Activated CD4-positive, alpha-beta memory T cell treated with anti-CD3 and anti-CD28 coated beads for 36 hours (primary cell): ENCODE measurements at regions not wholly inside any gene's neighbourhood (a gene's known extent, or its start where the extent isn't known, plus 50 kb on each side); places are given as distances from the start of the nearest gene placed in this dataset.

Source experiments
- CTCF ChIA-PET: fragments of 350-600 bp; sonication (Branson Sonifier 250); formaldehyde crosslinking; loops from one replicate; lab custom pipeline; 2021; ENCODE audit warnings: antibody characterized with exemption, inconsistent platforms; lab: Charles Lee
- POLR2A ChIA-PET: fragments of 350-600 bp; sonication (Branson Sonifier 250); formaldehyde crosslinking; loops from one replicate; lab custom pipeline; 2021; ENCODE audit warnings: antibody characterized with exemption; lab: Charles Lee
- DNase-seq: peaks from one replicate; pipeline ENCODE4 v3.0.0-alpha.2; 2020
- H3K27ac Mint-ChIP-seq: one replicate; pipeline ENCODE4 v1.8.0; 2021; ENCODE audit warnings: mixed read lengths
- H3K27me3 Mint-ChIP-seq: one replicate; pipeline ENCODE4 v1.8.0; 2021; ENCODE audit warnings: mixed read lengths
- H3K36me3 Mint-ChIP-seq: one replicate; pipeline ENCODE4 v1.8.0; 2021; ENCODE audit warnings: mixed read lengths
- H3K4me1 Mint-ChIP-seq: one replicate; pipeline ENCODE4 v1.8.0; 2021; ENCODE audit warnings: low read depth, mixed read lengths
- H3K4me3 Mint-ChIP-seq: one replicate; pipeline ENCODE4 v1.8.0; 2021; ENCODE audit warnings: mild to moderate bottlenecking, mixed read lengths
- H3K9me3 Mint-ChIP-seq: one replicate; pipeline ENCODE4 v1.8.0; 2021; ENCODE audit warnings: mixed read lengths
- intact Hi-C: fragments of 100-400 bp; cut with micrococcal nuclease; formaldehyde crosslinking; loops from one replicate; pipeline ENCODE4 v1.15.1; 2023

DNA sequence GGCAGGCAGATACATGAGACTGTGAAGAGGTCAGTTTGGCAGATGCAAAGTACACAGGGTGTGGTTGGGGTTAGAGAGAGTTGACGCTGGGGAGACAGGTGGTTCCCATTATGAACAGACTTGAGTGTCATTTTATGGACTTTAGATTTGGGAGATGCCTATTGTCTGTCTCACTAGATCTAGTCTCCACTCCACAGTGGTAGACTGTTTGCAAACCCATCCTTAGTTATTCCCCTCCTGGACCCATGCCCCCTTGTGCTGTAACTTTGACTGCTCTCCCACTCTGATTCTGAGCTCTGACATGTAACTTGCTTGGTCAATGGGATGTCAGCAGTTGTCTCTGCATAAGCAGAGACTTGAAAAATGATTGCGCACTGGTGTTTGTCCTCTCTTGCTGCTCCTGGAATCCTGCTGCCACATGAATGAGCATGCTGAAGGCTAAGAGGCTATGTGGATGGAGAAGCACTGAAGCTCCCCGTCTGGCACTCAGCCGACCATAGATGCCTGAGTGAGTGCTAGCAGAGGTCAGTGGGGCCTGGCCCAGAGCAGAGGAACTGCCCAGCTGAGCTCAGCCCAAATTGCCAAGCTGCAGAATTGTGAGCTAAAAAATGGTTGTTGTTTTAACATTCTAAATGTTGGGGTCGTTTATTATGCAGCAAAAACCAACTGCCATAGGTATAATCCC is 88.2 kb downstream of the FAM43A start:
- DNase-seq, result no peak
- CTCF ChIA-PET, result no interaction called here
- Mint-ChIP-seq H3K4me3 (no peak overlapping the region), H3K9me3 (no peaks in the 10 kb centered on the region), H3K27me3 (peaks cover 13% of the 10 kb centered on the region), H3K4me1 (peaks cover 5% of the 10 kb centered on the region), H3K36me3 (no peaks in the 10 kb centered on the region), H3K27ac (no peak overlapping the region)
- intact Hi-C loops, result no loop called here
- POLR2A ChIA-PET, result no interaction called here

DNA sequence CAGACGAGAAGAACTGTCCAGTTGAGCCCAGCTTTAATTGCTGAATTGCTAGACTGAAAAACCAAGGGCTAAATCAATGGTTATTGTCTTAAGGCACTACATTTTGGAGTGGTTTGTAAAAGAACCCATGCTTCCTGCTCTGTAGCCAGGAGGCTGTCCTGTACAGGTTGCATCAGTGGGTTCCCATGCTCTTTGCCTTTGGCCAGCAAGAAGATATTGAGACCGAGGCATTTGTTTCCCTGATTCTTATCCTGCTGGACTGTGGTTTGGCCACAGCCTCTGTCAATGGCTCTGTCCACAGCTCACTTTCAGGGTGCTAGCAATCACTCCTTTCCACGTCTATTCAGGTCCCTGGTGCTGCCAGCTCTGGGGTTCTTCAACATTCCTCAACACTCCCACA is 89.6 kb downstream of the FAM43A start:
- no peaks in the 10 kb centered on the region for H3K4me1 Mint-ChIP-seq
- intact Hi-C loops, result no loop called here
- H3K27me3 Mint-ChIP-seq, result peaks cover 22% of the 10 kb centered on the region
- CTCF ChIA-PET, result interaction anchor here (1.1 kb wide), 1 partner anchor 87 kb away, joined by 3 read pairs; no protein-coding TSS in a partner anchor
- no peak overlapping the region for H3K27ac Mint-ChIP-seq
- H3K4me3 Mint-ChIP-seq, result no peak overlapping the region
- H3K9me3 Mint-ChIP-seq, result no peaks in the 10 kb centered on the region
- POLR2A ChIA-PET, result no interaction called here
- no peaks in the 10 kb centered on the region for H3K36me3 Mint-ChIP-seq
- no peak for DNase-seq

DNA sequence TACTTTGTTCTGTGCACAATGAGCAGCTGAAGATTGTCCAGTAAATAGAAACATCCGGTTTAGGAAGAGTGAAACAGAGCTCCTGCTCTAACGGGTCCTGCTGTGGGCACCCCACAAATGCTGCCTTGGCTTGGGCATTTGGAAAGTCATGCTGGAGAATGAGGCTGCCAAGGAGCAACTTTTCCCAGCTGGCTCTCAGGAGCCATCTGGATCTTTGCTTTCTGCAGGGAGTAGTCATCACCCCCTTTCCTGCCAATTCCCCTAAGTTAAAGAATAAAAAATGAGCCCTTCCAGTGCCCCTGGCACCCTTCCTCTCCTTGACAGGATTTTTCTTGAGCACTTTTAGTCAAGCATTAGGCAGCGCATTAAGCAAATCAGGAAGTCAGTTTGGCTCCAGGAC is 90.0 kb downstream of the FAM43A start:
- Mint-ChIP-seq H3K9me3 (no peaks in the 10 kb centered on the region), H3K4me3 (no peak overlapping the region), H3K27me3 (peaks cover 22% of the 10 kb centered on the region), H3K4me1 (no peaks in the 10 kb centered on the region), H3K36me3 (no peaks in the 10 kb centered on the region), H3K27ac (no peak overlapping the region)
- DNase-seq, result no peak
- intact Hi-C loops, result no loop called here
- POLR2A ChIA-PET, result no interaction called here
- CTCF ChIA-PET, result interaction anchor here (1.1 kb wide), 1 partner anchor 88 kb away, joined by 3 read pairs; no protein-coding TSS in a partner anchor

- ChIA-PET CTCF (no interaction called here), POLR2A (no interaction called here)
- Mint-ChIP-seq H3K4me1 (no peaks in the 10 kb centered on the region), H3K27ac (no peak overlapping the region), H3K36me3 (no peaks in the 10 kb centered on the region), H3K9me3 (no peaks in the 10 kb centered on the region), H3K4me3 (no peak overlapping the region), H3K27me3 (peaks cover 26% of the 10 kb centered on the region)
- no peak for DNase-seq
- intact Hi-C loops, result no loop called here
Measured at GRCh38 chr3:194777729-194778128, 92.0 kb downstream of the FAM43A start.

- H3K4me3 Mint-ChIP-seq, result no peak overlapping the region
- DNase-seq, result no peak
- H3K36me3 Mint-ChIP-seq, result no peaks in the 10 kb centered on the region
- H3K27ac Mint-ChIP-seq, result no peak overlapping the region
- CTCF ChIA-PET, result interaction anchor here (1.0 kb wide), 2 partner anchors 14 to 92 kb away, joined by 3 read pairs; no protein-coding TSS in a partner anchor
- no peaks in the 10 kb centered on the region for H3K9me3 Mint-ChIP-seq
- H3K4me1 Mint-ChIP-seq, result no peaks in the 10 kb centered on the region
- intact Hi-C loops, result no loop called here
- peaks cover 26% of the 10 kb centered on the region for H3K27me3 Mint-ChIP-seq
- POLR2A ChIA-PET, result no interaction called here
Measured at GRCh38 chr3:194779729-194780224, 94.1 kb downstream of the FAM43A start.

DNA sequence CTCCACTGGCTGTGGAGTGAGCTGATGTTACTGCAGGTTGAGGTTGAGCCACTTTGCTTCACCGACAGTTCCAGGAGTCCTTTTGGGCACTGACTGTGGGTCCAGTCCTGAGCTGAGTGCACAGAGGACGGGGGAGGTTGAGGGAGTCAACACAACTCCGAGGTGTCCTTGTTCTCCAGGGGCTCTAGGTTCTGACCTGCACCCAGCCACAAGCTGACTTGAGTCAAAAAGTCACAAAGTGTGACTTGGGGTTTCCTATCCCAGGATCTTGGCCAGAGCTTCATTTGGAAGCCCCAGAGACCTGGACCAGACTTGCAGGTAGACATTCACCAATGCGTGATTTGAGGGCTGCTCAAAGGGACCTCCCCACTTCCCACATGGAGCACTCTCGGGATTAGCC is 95.0 kb downstream of the FAM43A start:
- H3K9me3 Mint-ChIP-seq, result no peaks in the 10 kb centered on the region
- no peak overlapping the region for H3K27ac Mint-ChIP-seq
- no peak overlapping the region for H3K4me3 Mint-ChIP-seq
- no peaks in the 10 kb centered on the region for H3K36me3 Mint-ChIP-seq
- H3K27me3 Mint-ChIP-seq, result peaks cover 23% of the 10 kb centered on the region
- POLR2A ChIA-PET, result no interaction called here
- CTCF ChIA-PET, result interaction anchor here (0.7 kb wide), 1 partner anchor 30 kb away, joined by 3 read pairs; no protein-coding TSS in a partner anchor
- H3K4me1 Mint-ChIP-seq, result no peaks in the 10 kb centered on the region
- no peak for DNase-seq
- intact Hi-C loops, result no loop called here

GRCh38 chr3:194781617-194782016 is 95.9 kb downstream of the FAM43A start:
- H3K9me3 Mint-ChIP-seq, result no peaks in the 10 kb centered on the region
- ChIA-PET CTCF (no interaction called here), POLR2A (no interaction called here)
- H3K27me3 Mint-ChIP-seq, result peaks cover 19% of the 10 kb centered on the region
- no peak for DNase-seq
- intact Hi-C loops, result no loop called here
- no peaks in the 10 kb centered on the region for H3K4me1 Mint-ChIP-seq
- no peak overlapping the region for H3K27ac Mint-ChIP-seq
- no peak overlapping the region for H3K4me3 Mint-ChIP-seq
- H3K36me3 Mint-ChIP-seq, result no peaks in the 10 kb centered on the region

GRCh38 chr3:194782698-194783404 is 97.2 kb downstream of the FAM43A start:
- Mint-ChIP-seq H3K27me3 (peaks cover 15% of the 10 kb centered on the region), H3K4me1 (no peaks in the 10 kb centered on the region), H3K9me3 (no peaks in the 10 kb centered on the region), H3K36me3 (no peaks in the 10 kb centered on the region), H3K4me3 (no peak overlapping the region), H3K27ac (no peak overlapping the region)
- CTCF ChIA-PET, result no interaction called here
- DNase-seq, result no peak
- intact Hi-C loops, result no loop called here
- POLR2A ChIA-PET, result no interaction called here

GRCh38 chr3:194784361-194784760 is 98.7 kb downstream of the FAM43A start:
- Mint-ChIP-seq H3K4me1 (no peaks in the 10 kb centered on the region), H3K27ac (no peak overlapping the region), H3K9me3 (no peaks in the 10 kb centered on the region), H3K27me3 (peaks cover 11% of the 10 kb centered on the region), H3K36me3 (no peaks in the 10 kb centered on the region), H3K4me3 (no peak overlapping the region)
- no peak for DNase-seq
- POLR2A ChIA-PET, result no interaction called here
- intact Hi-C loops, result no loop called here
- CTCF ChIA-PET, result no interaction called here

GRCh38 chr3:194785315-194785714 is 99.6 kb downstream of the FAM43A start:
- peaks cover 4% of the 10 kb centered on the region for H3K27me3 Mint-ChIP-seq
- no peaks in the 10 kb centered on the region for H3K9me3 Mint-ChIP-seq
- H3K36me3 Mint-ChIP-seq, result no peaks in the 10 kb centered on the region
- H3K4me1 Mint-ChIP-seq, result no peaks in the 10 kb centered on the region
- no peak for DNase-seq
- H3K27ac Mint-ChIP-seq, result no peak overlapping the region
- intact Hi-C loops, result no loop called here
- POLR2A ChIA-PET, result no interaction called here
- no peak overlapping the region for H3K4me3 Mint-ChIP-seq
- CTCF ChIA-PET, result no interaction called here

GRCh38 chr3:194787072-194787471 is 101.4 kb downstream of the FAM43A start:
- H3K27ac Mint-ChIP-seq, result no peak overlapping the region
- no peak for DNase-seq
- no peaks in the 10 kb centered on the region for H3K36me3 Mint-ChIP-seq
- intact Hi-C loops, result no loop called here
- H3K27me3 Mint-ChIP-seq, result no peaks in the 10 kb centered on the region
- POLR2A ChIA-PET, result no interaction called here
- H3K4me3 Mint-ChIP-seq, result no peak overlapping the region
- H3K4me1 Mint-ChIP-seq, result no peaks in the 10 kb centered on the region
- CTCF ChIA-PET, result no interaction called here
- no peaks in the 10 kb centered on the region for H3K9me3 Mint-ChIP-seq

DNA sequence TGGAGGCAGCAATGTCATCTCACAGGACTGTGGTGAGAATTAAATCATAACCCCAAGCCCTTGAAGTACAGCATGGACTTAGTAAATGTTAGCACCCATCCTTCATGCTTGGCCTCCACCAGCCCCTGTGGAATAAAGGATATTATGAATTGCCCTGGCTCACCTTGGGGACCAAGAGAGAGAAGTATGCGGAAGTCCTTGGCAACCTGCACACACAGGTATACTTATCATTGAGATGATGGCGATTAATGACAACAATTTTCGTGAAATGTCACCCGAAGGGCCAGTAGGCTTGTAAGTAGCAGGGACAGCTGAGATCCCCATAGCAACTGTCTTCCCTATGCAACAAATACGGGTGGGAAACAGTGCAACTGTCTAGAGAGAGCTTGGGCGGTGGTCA is 102.0 kb downstream of the FAM43A start:
- H3K36me3 Mint-ChIP-seq, result no peaks in the 10 kb centered on the region
- intact Hi-C loops, result no loop called here
- POLR2A ChIA-PET, result no interaction called here
- H3K4me1 Mint-ChIP-seq, result no peaks in the 10 kb centered on the region
- no peak for DNase-seq
- H3K27ac Mint-ChIP-seq, result no peak overlapping the region
- no peaks in the 10 kb centered on the region for H3K9me3 Mint-ChIP-seq
- H3K27me3 Mint-ChIP-seq, result no peaks in the 10 kb centered on the region
- CTCF ChIA-PET, result no interaction called here
- no peak overlapping the region for H3K4me3 Mint-ChIP-seq
